ENCODE measurements at regions not wholly inside any gene's neighbourhood (a gene's known extent, or its start where the extent isn't known, plus 50 kb on each side); places are given as distances from the start of the nearest gene placed in this dataset.

DNA sequence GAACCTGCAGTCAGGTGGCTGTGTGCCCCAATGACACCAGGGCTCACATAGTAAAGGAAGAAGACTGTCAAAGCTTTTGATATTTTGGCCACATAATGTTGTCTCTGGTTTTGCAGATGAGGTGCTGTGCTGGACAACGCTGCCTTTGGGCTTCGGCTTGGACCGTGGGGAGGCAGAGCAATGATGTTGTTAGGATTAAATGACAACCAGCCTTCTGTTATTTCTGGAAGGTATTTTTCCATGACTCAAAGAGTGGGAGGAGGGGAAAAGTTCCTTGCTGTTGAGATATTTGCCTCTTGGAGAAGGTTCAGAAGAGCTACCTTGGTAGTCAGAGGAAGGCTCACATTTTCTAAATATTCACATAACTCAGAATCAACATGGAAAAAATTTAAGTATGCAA lies 187.3 kb upstream of the GALNT2 start:
- ATAC-seq (no peak), DNase-seq (ENCODE audit: low spot score) (no peak)
- Mint-ChIP-seq H3K36me3 (no peaks in the 10 kb centered on the region), H3K4me1 (0 out of 2 replicates have a peak, but pooled peaks cover 5% of the 10 kb centered on the region), H3K9me3 (no peaks in the 10 kb centered on the region), H3K27me3 (ENCODE audit: low read depth) (no peaks in the 10 kb centered on the region), H3K4me3 (no peak overlapping the region), H3K27ac (no peak overlapping the region)
- ChIA-PET POLR2A (no interaction called here), CTCF (no interaction called here)
- TF ChIP-seq CREB1 (CRISPR knock-in tag; IDR thresholded peaks at IDR 0.05) (no peak), NR1H2 (CRISPR knock-in tag; IDR thresholded peaks at IDR 0.05) (no peak), NR2C2 (CRISPR knock-in tag; IDR thresholded peaks at IDR 0.05) (no peak), ZNF138 (CRISPR knock-in tag; conservative IDR thresholded peaks at IDR 0.05) (no peak), ELF4 (CRISPR knock-in tag; IDR thresholded peaks at IDR 0.05; ENCODE audit: low read depth) (no peak), ZNF232 (CRISPR knock-in tag; IDR thresholded peaks at IDR 0.05) (no peak), FOXK1 (CRISPR knock-in tag; IDR thresholded peaks at IDR 0.05) (no peak), GTF2I (CRISPR knock-in tag; conservative IDR thresholded peaks at IDR 0.05) (no peak)
- TF ChIP-seq, protein P1, sequence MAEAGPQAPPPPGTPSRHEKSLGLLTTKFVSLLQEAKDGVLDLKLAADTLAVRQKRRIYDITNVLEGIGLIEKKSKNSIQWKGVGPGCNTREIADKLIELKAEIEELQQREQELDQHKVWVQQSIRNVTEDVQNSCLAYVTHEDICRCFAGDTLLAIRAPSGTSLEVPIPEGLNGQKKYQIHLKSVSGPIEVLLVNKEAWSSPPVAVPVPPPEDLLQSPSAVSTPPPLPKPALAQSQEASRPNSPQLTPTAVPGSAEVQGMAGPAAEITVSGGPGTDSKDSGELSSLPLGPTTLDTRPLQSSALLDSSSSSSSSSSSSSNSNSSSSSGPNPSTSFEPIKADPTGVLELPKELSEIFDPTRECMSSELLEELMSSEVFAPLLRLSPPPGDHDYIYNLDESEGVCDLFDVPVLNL (CRISPR knock-in tag; IDR thresholded peaks at IDR 0.05; ENCODE audit: borderline replicate concordance, low read depth), result no peak
- TF ChIP-seq, protein P2, sequence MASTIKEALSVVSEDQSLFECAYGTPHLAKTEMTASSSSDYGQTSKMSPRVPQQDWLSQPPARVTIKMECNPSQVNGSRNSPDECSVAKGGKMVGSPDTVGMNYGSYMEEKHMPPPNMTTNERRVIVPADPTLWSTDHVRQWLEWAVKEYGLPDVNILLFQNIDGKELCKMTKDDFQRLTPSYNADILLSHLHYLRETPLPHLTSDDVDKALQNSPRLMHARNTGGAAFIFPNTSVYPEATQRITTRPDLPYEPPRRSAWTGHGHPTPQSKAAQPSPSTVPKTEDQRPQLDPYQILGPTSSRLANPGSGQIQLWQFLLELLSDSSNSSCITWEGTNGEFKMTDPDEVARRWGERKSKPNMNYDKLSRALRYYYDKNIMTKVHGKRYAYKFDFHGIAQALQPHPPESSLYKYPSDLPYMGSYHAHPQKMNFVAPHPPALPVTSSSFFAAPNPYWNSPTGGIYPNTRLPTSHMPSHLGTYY (CRISPR knock-in tag; IDR thresholded peaks at IDR 0.05), result no peak
- TF ChIP-seq, protein P3, sequence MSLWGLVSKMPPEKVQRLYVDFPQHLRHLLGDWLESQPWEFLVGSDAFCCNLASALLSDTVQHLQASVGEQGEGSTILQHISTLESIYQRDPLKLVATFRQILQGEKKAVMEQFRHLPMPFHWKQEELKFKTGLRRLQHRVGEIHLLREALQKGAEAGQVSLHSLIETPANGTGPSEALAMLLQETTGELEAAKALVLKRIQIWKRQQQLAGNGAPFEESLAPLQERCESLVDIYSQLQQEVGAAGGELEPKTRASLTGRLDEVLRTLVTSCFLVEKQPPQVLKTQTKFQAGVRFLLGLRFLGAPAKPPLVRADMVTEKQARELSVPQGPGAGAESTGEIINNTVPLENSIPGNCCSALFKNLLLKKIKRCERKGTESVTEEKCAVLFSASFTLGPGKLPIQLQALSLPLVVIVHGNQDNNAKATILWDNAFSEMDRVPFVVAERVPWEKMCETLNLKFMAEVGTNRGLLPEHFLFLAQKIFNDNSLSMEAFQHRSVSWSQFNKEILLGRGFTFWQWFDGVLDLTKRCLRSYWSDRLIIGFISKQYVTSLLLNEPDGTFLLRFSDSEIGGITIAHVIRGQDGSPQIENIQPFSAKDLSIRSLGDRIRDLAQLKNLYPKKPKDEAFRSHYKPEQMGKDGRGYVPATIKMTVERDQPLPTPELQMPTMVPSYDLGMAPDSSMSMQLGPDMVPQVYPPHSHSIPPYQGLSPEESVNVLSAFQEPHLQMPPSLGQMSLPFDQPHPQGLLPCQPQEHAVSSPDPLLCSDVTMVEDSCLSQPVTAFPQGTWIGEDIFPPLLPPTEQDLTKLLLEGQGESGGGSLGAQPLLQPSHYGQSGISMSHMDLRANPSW (CRISPR knock-in tag; conservative IDR thresholded peaks at IDR 0.05; ENCODE audit: low read depth), result no peak
- TF ChIP-seq, protein P4, sequence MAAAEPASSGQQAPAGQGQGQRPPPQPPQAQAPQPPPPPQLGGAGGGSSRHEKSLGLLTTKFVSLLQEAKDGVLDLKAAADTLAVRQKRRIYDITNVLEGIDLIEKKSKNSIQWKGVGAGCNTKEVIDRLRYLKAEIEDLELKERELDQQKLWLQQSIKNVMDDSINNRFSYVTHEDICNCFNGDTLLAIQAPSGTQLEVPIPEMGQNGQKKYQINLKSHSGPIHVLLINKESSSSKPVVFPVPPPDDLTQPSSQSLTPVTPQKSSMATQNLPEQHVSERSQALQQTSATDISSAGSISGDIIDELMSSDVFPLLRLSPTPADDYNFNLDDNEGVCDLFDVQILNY (CRISPR knock-in tag; IDR thresholded peaks at IDR 0.05), result no peak

DNA sequence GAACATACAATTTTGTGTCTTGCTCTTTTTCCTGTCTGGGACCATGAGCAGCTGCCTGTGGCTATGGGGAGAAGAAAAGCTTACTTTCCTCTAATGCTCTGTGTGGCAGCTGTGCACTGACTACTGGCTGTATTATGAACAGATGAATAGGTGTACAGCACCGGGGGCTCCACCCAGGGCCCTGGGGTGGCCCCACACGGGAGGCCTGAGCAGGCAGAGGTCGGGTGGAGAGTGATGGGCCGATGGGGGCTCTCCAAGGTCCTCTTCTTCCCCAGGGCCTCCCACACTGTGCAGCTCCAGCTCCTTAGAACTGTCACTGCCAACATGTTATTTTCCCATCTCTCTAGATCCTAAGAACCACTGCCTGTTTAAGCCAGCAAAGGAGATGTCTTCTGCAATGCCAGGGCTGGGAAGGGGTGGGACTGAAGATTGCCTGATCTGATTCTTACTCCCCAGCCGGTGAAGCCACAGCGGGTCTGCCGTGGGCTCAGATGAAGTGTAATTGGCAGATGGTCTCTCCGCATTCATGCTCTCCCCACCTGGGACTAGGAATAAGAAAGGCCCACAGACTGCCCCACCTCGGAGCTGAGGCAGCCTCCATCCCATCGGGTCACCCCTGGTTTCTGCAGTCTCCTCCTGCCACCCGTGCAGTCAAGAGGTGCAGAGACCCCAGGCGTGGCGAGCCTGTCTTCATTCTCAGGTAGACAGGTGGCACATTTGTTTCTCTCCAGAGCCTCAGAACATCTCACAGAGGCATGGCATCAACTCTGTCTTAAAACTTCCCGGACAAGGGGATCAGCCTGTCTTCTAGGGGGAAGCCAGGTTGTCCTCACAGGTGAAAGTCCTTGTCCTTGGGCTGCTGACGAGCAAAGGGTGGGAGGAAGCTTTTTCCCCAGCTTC lies 186.5 kb upstream of the GALNT2 start:
- ATAC-seq (no peak), DNase-seq (ENCODE audit: low spot score) (no peak)
- CTCF ChIA-PET, result no interaction called here
- POLR2A ChIA-PET, result no interaction called here
- no peak overlapping the region for H3K27ac Mint-ChIP-seq
- H3K27me3 Mint-ChIP-seq (ENCODE audit: low read depth), result no peaks in the 10 kb centered on the region
- H3K4me3 Mint-ChIP-seq, result no peak overlapping the region
- no peaks in the 10 kb centered on the region for H3K36me3 Mint-ChIP-seq
- H3K9me3 Mint-ChIP-seq, result no peaks in the 10 kb centered on the region
- H3K4me1 Mint-ChIP-seq, result 0 out of 2 replicates have a peak, but pooled peaks cover 5% of the 10 kb centered on the region
- TF ChIP-seq ZNF396 (CRISPR knock-in tag; IDR thresholded peaks at IDR 0.05; ENCODE audit: borderline replicate concordance) (no peak), ZBTB21 (CRISPR knock-in tag; IDR thresholded peaks at IDR 0.05; ENCODE audit: borderline replicate concordance) (no peak), RELA (CRISPR knock-in tag; IDR thresholded peaks at IDR 0.05; ENCODE audit: borderline replicate concordance) (no peak), FOXP1 (CRISPR knock-in tag; IDR thresholded peaks at IDR 0.05; ENCODE audit: borderline replicate concordance) (no peak)
- TF ChIP-seq, protein P5, sequence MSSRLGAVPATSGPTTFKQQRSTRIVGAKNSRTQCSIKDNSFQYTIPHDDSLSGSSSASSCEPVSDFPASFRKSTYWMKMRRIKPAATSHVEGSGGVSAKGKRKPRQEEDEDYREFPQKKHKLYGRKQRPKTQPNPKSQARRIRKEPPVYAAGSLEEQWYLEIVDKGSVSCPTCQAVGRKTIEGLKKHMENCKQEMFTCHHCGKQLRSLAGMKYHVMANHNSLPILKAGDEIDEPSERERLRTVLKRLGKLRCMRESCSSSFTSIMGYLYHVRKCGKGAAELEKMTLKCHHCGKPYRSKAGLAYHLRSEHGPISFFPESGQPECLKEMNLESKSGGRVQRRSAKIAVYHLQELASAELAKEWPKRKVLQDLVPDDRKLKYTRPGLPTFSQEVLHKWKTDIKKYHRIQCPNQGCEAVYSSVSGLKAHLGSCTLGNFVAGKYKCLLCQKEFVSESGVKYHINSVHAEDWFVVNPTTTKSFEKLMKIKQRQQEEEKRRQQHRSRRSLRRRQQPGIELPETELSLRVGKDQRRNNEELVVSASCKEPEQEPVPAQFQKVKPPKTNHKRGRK (CRISPR knock-in tag; IDR thresholded peaks at IDR 0.05; ENCODE audit: borderline replicate concordance), result no peak
- TF ChIP-seq, protein P3 (CRISPR knock-in tag; conservative IDR thresholded peaks at IDR 0.05; ENCODE audit: low read depth), result no peak
- TF ChIP-seq, protein P6, sequence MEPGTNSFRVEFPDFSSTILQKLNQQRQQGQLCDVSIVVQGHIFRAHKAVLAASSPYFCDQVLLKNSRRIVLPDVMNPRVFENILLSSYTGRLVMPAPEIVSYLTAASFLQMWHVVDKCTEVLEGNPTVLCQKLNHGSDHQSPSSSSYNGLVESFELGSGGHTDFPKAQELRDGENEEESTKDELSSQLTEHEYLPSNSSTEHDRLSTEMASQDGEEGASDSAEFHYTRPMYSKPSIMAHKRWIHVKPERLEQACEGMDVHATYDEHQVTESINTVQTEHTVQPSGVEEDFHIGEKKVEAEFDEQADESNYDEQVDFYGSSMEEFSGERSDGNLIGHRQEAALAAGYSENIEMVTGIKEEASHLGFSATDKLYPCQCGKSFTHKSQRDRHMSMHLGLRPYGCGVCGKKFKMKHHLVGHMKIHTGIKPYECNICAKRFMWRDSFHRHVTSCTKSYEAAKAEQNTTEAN (CRISPR knock-in tag; IDR thresholded peaks at IDR 0.05), result no peak
- TF ChIP-seq, protein P7, sequence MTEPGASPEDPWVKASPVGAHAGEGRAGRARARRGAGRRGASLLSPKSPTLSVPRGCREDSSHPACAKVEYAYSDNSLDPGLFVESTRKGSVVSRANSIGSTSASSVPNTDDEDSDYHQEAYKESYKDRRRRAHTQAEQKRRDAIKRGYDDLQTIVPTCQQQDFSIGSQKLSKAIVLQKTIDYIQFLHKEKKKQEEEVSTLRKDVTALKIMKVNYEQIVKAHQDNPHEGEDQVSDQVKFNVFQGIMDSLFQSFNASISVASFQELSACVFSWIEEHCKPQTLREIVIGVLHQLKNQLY (CRISPR knock-in tag; IDR thresholded peaks at IDR 0.05), result no peak
